ENCODE measurements at regions not wholly inside any gene's neighbourhood (a gene's known extent, or its start where the extent isn't known, plus 50 kb on each side); places are given as distances from the start of the nearest gene placed in this dataset.
"Not testable (repeated sequence)": the region's sequence is repeated elsewhere in the genome, so short reads cannot be mapped to it uniquely, and the experiment has no call there.

GRCh38 chr13:68944272-68944671 is 1163.4 kb upstream of the ATXN8OS start:
- DNase-seq (ENCODE audit: low read depth) = no peak

GRCh38 chr13:68940049-68940448 is 1167.6 kb upstream of the ATXN8OS start:
- DNase-seq (ENCODE audit: low read depth) = no peak

GRCh38 chr13:68938639-68939038 is 1169.0 kb upstream of the ATXN8OS start:
- DNase-seq (ENCODE audit: low read depth) = no peak

GRCh38 chr13:68929075-68929745 is 1178.4 kb upstream of the ATXN8OS start:
- DNase-seq (ENCODE audit: low read depth) = no peak

- no peak for DNase-seq (ENCODE audit: low read depth)
Observed at GRCh38 chr13:68927387-68928026, 1180.1 kb upstream of the ATXN8OS start.

- no peak for DNase-seq (ENCODE audit: low read depth)
Observed at GRCh38 chr13:68923995-68924394, 1183.6 kb upstream of the ATXN8OS start.

- no peak for DNase-seq (ENCODE audit: low read depth)
Observed at GRCh38 chr13:68908879-68909278, 1198.7 kb upstream of the ATXN8OS start.

GRCh38 chr13:68905186-68905585 is 1202.4 kb upstream of the ATXN8OS start:
- DNase-seq (ENCODE audit: low read depth) = no peak

- DNase-seq (ENCODE audit: low read depth) = no peak
Observed at GRCh38 chr13:68897331-68897928, 1210.2 kb upstream of the ATXN8OS start.

GRCh38 chr13:68895696-68896095 is 1211.9 kb upstream of the ATXN8OS start:
- no peak for DNase-seq (ENCODE audit: low read depth)

GRCh38 chr13:68893721-68894120 is 1213.9 kb upstream of the ATXN8OS start:
- not testable (repeated sequence) for DNase-seq (ENCODE audit: low read depth)

- not testable (repeated sequence) for DNase-seq (ENCODE audit: low read depth)
Observed at GRCh38 chr13:68892596-68892995, 1215.0 kb upstream of the ATXN8OS start.

- not testable (repeated sequence) for DNase-seq (ENCODE audit: low read depth)
Observed at GRCh38 chr13:68890101-68890500, 1217.5 kb upstream of the ATXN8OS start.

- DNase-seq (ENCODE audit: low read depth) = no peak
Observed at GRCh38 chr13:68888832-68889231, 1218.8 kb upstream of the ATXN8OS start.

- DNase-seq (ENCODE audit: low read depth) = no peak
Observed at GRCh38 chr13:68872338-68872737, 1235.3 kb upstream of the ATXN8OS start.

GRCh38 chr13:68851026-68851425 is 1256.6 kb upstream of the ATXN8OS start:
- DNase-seq (ENCODE audit: low read depth) = no peak

- no peak for DNase-seq (ENCODE audit: low read depth)
Observed at GRCh38 chr13:68850160-68850559, 1257.5 kb upstream of the ATXN8OS start.

GRCh38 chr13:68846663-68847062 is 1261.0 kb upstream of the ATXN8OS start:
- DNase-seq (ENCODE audit: low read depth) = no peak

GRCh38 chr13:68834375-68834774 is 1273.3 kb upstream of the ATXN8OS start:
- DNase-seq (ENCODE audit: low read depth) = no peak

- no peak for DNase-seq (ENCODE audit: low read depth)
Observed at GRCh38 chr13:68816715-68817114, 1290.9 kb upstream of the ATXN8OS start.

- no peak for DNase-seq (ENCODE audit: low read depth)
Observed at GRCh38 chr13:68813180-68813796, 1294.3 kb upstream of the ATXN8OS start.

GRCh38 chr13:68810660-68811059 is 1297.0 kb upstream of the ATXN8OS start:
- DNase-seq (ENCODE audit: low read depth) = no peak

- DNase-seq (ENCODE audit: low read depth) = no peak
Observed at GRCh38 chr13:68808456-68808855, 1299.2 kb upstream of the ATXN8OS start.
